Aorta (tissue), 5 donors: ENCODE measurements at regions not wholly inside any gene's neighbourhood (a gene's known extent, or its start where the extent isn't known, plus 50 kb on each side); places are given as distances from the start of the nearest gene placed in this dataset.
"Not testable (repeated sequence)": the region's sequence is repeated elsewhere in the genome, so short reads cannot be mapped to it uniquely, and the experiment has no call there.

Experiments
- ATAC-seq: fragments of 200-7000 bp; cut with Tn5 transposase; one replicate; pipeline ENCODE4 v1.9.1; 2022; ENCODE audit warnings: moderate library complexity; ENCODE audit not compliant: low FRiP score
- DNase-seq, 2 donors: peaks; one replicate each; pipeline ENCODE4 v3.0.0-alpha.2; 2020
- H3K27ac ChIP-seq, 2 donors: one replicate each; pipeline ENCODE4 v1.5.1; 2013; ENCODE audit warnings: low read length in 2 of 2, mild to moderate bottlenecking in 2 of 2, moderate library complexity in 2 of 2, control low read depth in 1 of 2, inconsistent platforms in 1 of 2, low read depth in 1 of 2
- H3K27me3 ChIP-seq, 2 donors: one replicate each; pipeline ENCODE4 v1.6.1; 2013; ENCODE audit warnings: control low read depth in 1 of 2, low read length in 1 of 2, mild to moderate bottlenecking in 1 of 2, moderate library complexity in 1 of 2; ENCODE audit not compliant: insufficient read depth in 2 of 2, control insufficient read depth in 1 of 2
- H3K36me3 ChIP-seq, 2 donors: one replicate each; pipeline ENCODE4 v1.6.1; 2013; ENCODE audit warnings: control low read depth in 1 of 2, low read length in 1 of 2, mild to moderate bottlenecking in 1 of 2; ENCODE audit not compliant: insufficient read depth in 2 of 2, control insufficient read depth in 1 of 2
- H3K4me1 ChIP-seq, 2 donors: one replicate each; pipeline ENCODE4 v1.6.1; 2013; ENCODE audit warnings: low read length in 2 of 2, control low read depth in 1 of 2, mild to moderate bottlenecking in 1 of 2, moderate library complexity in 1 of 2; ENCODE audit not compliant: insufficient read depth in 2 of 2, control insufficient read depth in 1 of 2
- H3K4me3 ChIP-seq, 2 donors: one replicate each; pipeline ENCODE4 v1.5.1; 2013; ENCODE audit warnings: low read length in 2 of 2, control low read depth in 1 of 2, mild to moderate bottlenecking in 1 of 2
- H3K9me3 ChIP-seq: one replicate; pipeline ENCODE4 v1.6.1; 2013; ENCODE audit warnings: mild to moderate bottlenecking, low read length; ENCODE audit not compliant: control insufficient read depth
- WGBS, 2 donors: extraction: QIAGEN DNeasy Blood & Tissue Kit; methylation state at CpG; one replicate each; pipeline ENCODE4 v1.1.7; 2013; 5-methylcytosine and 5-hydroxymethylcytosine counted together
- intact Hi-C, 2 donors: fragments of 100-400 bp; cut with DNase I; formaldehyde crosslinking; loops; one replicate each; pipeline versions ENCODE4 v1.14.2 to v1.15.0; 2022
- donor health status: healthy with polysubstance abuse.
- donor health status: Bipolar disorder and iron deficiency.
- donor health status: DM: no; HTN: no; CAD: no.
- donor health status: DM: no; HTN: no; CAD: no.
- donor health status: DM: yes; HTN: yes; CAD: no.

DNA sequence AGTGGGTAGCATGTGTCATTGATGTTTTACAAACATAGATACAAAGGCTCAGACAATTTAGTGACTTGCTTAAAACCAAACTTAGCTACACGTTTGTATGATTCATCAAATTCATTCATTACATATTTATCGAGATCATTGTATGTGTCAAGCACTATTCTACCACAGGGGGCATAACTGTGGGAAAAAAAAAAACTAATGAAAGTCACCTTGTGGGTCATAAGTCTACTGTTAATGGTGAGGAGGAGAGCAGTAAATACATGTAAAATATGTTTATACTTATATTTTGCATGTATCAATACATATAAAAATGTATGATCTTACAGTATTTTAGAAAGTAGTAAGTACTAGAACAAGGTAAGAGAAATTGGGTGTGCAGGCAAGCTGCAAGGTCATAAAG is 933.8 kb downstream of the IPMK start:
- no peaks in the 10 kb centered on the region for H3K36me3 ChIP-seq
- H3K4me1 ChIP-seq, result no peaks in the 10 kb centered on the region
- no peak overlapping the region for H3K4me3 ChIP-seq
- intact Hi-C loops, result loop anchor here (10.0 kb wide), 1 partner anchor 731 kb away; no protein-coding TSS in a partner anchor
- H3K27me3 ChIP-seq, result peaks cover 0 to 2% of the 10 kb centered on the region in 2 donors
- 71 to 77% methylated on average over 2 of the region's 2 CpGs for WGBS, 2 donors
- H3K9me3 ChIP-seq, result no peaks in the 10 kb centered on the region
- DNase-seq, result no peak
- no peak overlapping the region for H3K27ac ChIP-seq
- ATAC-seq, result no peak

GRCh38 chr10:57321400-57321854 is 946.3 kb downstream of the IPMK start:
- H3K27ac ChIP-seq, H3K4me1 ChIP-seq, H3K36me3 ChIP-seq, intact Hi-C loops, H3K27me3 ChIP-seq, H3K4me3 ChIP-seq, H3K9me3 ChIP-seq, ATAC-seq: not testable (repeated sequence)
- 96% methylated on average over 28 to 29 of the region's 29 CpGs for WGBS, 2 donors
- DNase-seq, result peak in 1 of 2 donors; percentile 66

GRCh38 chr10:57320416-57320815 is 947.3 kb downstream of the IPMK start:
- WGBS, 2 donors, result 63 to 68% methylated on average over 3 of the region's 3 CpGs
- no peak for DNase-seq
- intact Hi-C loops, result no loop called here

DNA sequence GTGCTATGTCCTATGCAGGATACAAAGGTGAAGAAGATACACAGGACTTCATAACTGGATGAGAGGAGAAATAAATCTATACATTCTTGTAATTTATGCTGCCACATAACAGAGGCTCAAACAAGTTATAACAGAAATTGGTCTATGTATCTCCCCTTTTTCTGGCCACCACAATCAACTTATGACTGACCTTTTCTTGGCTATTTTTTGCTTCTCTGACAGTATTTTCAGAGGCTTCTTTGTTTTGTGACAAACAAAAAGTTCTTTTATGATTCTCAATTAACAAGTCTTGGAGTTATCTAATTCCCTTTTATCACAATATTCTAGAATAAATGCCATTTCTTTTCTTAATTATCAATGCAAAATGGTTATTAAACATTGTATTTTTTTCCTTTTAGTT is 953.0 kb upstream of the ZWINT start:
- Histone ChIP-seq H3K27ac (no peak overlapping the region), H3K9me3 (no peaks in the 10 kb centered on the region), H3K36me3 (no peaks in the 10 kb centered on the region), H3K27me3 (no peaks in the 10 kb centered on the region), H3K4me1 (no peaks in the 10 kb centered on the region), H3K4me3 (no peak overlapping the region)
- DNase-seq (no peak), ATAC-seq (no peak)
- intact Hi-C loops, result no loop called here

More at GRCh38 chr10:57320416-57320815, 947.3 kb downstream of the IPMK start:
- no peaks in the 10 kb centered on the region for H3K4me1 ChIP-seq
- H3K9me3 ChIP-seq, result no peaks in the 10 kb centered on the region
- no peak overlapping the region for H3K4me3 ChIP-seq
- ATAC-seq, result no peak
- H3K27ac ChIP-seq, result no peak overlapping the region
- H3K27me3 ChIP-seq, result no peaks in the 10 kb centered on the region
- no peaks in the 10 kb centered on the region for H3K36me3 ChIP-seq

- WGBS, 2 donors, result 62 to 64% methylated on average over 3 of the region's 3 CpGs
- intact Hi-C loops, result no loop called here
These were observed 942.5 kb upstream of the ZWINT start for GRCh38 chr10:57303566-57303965.

DNA sequence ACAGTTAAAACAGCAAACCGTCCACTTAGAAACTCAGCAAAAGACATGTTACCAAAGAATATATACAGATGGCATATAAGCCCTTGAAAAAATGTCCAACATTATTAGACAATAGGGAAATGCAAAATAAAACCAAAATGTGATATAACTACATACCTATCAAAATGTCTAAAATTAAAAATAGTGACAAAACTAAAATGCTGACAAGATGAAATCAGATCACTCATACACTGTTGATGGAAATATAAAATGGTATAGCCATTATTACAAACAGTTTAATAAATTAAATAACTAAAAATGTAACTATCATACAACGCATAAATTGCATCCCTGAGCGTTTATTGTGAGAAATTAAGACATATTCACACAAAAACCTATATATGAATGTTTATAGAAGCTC is 939.7 kb upstream of the ZWINT start:
- no peaks in the 10 kb centered on the region for H3K9me3 ChIP-seq
- no peaks in the 10 kb centered on the region for H3K27me3 ChIP-seq
- WGBS, 2 donors, result 85 to 87% methylated on average over 3 of the region's 3 CpGs
- no peak overlapping the region for H3K27ac ChIP-seq
- DNase-seq (no peak), ATAC-seq (no peak)
- no peak overlapping the region for H3K4me3 ChIP-seq
- H3K36me3 ChIP-seq, result no peaks in the 10 kb centered on the region
- intact Hi-C loops, result no loop called here
- H3K4me1 ChIP-seq, result no peaks in the 10 kb centered on the region

More at GRCh38 chr10:57303566-57303965, 942.5 kb upstream of the ZWINT start:
- DNase-seq (no peak), ATAC-seq (no peak)
- Histone ChIP-seq H3K4me3 (no peak overlapping the region), H3K4me1 (no peaks in the 10 kb centered on the region), H3K27me3 (no peaks in the 10 kb centered on the region), H3K36me3 (no peaks in the 10 kb centered on the region), H3K27ac (no peak overlapping the region), H3K9me3 (no peaks in the 10 kb centered on the region)

DNA sequence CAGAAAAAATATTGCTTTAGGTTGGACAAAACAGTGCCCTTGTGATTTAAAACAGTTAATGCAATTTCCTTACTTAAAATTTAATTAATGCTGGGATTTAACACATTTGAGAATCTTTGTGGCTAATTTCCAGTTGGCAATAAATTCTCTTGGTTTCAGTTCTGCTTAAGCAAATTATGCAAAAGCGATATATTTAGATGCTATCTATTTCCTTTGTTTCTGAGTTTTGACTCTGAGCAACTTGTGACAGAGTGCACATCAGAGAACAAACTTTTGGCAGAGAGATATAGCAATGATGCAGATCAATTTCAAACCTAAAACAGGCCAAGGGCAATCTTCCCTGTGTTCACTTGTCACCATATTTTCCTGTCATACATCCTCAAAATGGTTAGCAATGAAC is 933.6 kb upstream of the ZWINT start:
- Histone ChIP-seq H3K4me1 (no peaks in the 10 kb centered on the region), H3K27me3 (no peaks in the 10 kb centered on the region), H3K27ac (no peak overlapping the region), H3K9me3 (no peaks in the 10 kb centered on the region), H3K4me3 (no peak overlapping the region), H3K36me3 (no peaks in the 10 kb centered on the region)
- intact Hi-C loops, result no loop called here
- no peak for DNase-seq
- ATAC-seq, result no peak
- WGBS, 2 donors, result 81 to 89% methylated on average over 1 of the region's 1 CpG

GRCh38 chr10:57288754-57289153 is 927.7 kb upstream of the ZWINT start:
- no peak for ATAC-seq
- intact Hi-C loops, result no loop called here
- no peaks in the 10 kb centered on the region for H3K4me1 ChIP-seq

DNA sequence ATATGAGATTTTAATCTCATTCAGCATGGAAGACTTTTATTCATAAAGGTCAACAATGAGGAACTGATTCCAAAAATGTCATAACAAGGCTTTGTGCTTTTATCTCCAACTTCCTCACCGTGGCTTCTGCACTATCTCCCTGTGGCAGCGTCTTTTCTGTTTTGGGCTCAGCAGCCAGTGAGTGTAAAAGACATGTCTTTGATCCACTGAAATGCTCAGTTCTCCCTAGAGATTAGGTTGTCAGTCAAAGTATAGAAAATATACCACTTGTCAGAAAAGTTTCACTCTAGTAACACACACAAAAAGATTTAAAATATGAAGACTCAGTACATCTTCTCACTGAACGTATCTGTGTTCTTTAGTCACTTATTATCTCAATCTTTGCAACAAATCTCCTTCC is 901.8 kb upstream of the ZWINT start:
- Histone ChIP-seq H3K36me3 (no peaks in the 10 kb centered on the region), H3K27me3 (no peaks in the 10 kb centered on the region), H3K27ac (no peak overlapping the region), H3K4me3 (no peak overlapping the region), H3K4me1 (no peaks in the 10 kb centered on the region), H3K9me3 (no peaks in the 10 kb centered on the region)
- ATAC-seq (no peak), DNase-seq (no peak)
- intact Hi-C loops, result no loop called here
- 47 to 50% methylated on average over 3 of the region's 3 CpGs for WGBS, 2 donors

More at GRCh38 chr10:57288754-57289153, 927.7 kb upstream of the ZWINT start:
- Histone ChIP-seq H3K9me3 (no peaks in the 10 kb centered on the region), H3K27me3 (no peaks in the 10 kb centered on the region), H3K36me3 (no peaks in the 10 kb centered on the region), H3K27ac (no peak overlapping the region), H3K4me3 (no peak overlapping the region)
- DNase-seq, result no peak
